Mesenchymal stem cell (in vitro differentiated cells and primary cell): ENCODE measurements at regions not wholly inside any gene's neighbourhood (a gene's known extent, or its start where the extent isn't known, plus 50 kb on each side); places are given as distances from the start of the nearest gene placed in this dataset.

Source experiments
- DNase-seq: peaks from one replicate; pipeline ENCODE4 v3.0.0-alpha.2; 2013
- H2AFZ ChIP-seq: one replicate; pipeline ENCODE4 v1.6.1; 2013; ENCODE audit warnings: low read depth, mild to moderate bottlenecking, control low read depth, inconsistent platforms, low read length, moderate library complexity
- H2AK5ac ChIP-seq: 2 replicates; pipeline ENCODE4 v1.6.1; 2013; ENCODE audit warnings: low read length, moderate library complexity, mild to moderate bottlenecking, inconsistent platforms; ENCODE audit not compliant: severe bottlenecking
- H2BK120ac ChIP-seq: one replicate; pipeline ENCODE4 v1.6.1; 2013; ENCODE audit warnings: low read depth, mild to moderate bottlenecking, inconsistent platforms, low read length, moderate library complexity
- H2BK12ac ChIP-seq, 2 experiments: one replicate each; pipeline ENCODE4 v1.6.1; 2013; ENCODE audit warnings: inconsistent platforms in 2 of 2, low read length in 2 of 2, mild to moderate bottlenecking in 2 of 2, moderate library complexity in 2 of 2, control low read depth in 1 of 2
- H2BK15ac ChIP-seq: one replicate; pipeline ENCODE4 v1.6.1; 2013; ENCODE audit warnings: mild to moderate bottlenecking, low read depth, inconsistent platforms; ENCODE audit not compliant: poor library complexity, severe bottlenecking
- H2BK5ac ChIP-seq: 2 replicates; pipeline ENCODE4 v1.6.1; 2013; ENCODE audit warnings: low read depth, mild to moderate bottlenecking, low read length, control low read depth, inconsistent platforms; ENCODE audit not compliant: poor library complexity, severe bottlenecking
- H3K14ac ChIP-seq, 2 experiments: one replicate each; pipeline ENCODE4 v1.6.1; 2013; ENCODE audit warnings: inconsistent platforms in 2 of 2, low read length in 2 of 2, control low read depth in 1 of 2, mild to moderate bottlenecking in 1 of 2, moderate library complexity in 1 of 2
- H3K18ac ChIP-seq, 2 experiments: one replicate each; pipeline ENCODE4 v1.6.1; 2013; ENCODE audit warnings: inconsistent platforms in 2 of 2, low read length in 2 of 2, control low read depth in 1 of 2, low read depth in 1 of 2, mild to moderate bottlenecking in 1 of 2
- H3K23ac ChIP-seq, 2 experiments: one replicate each; pipeline ENCODE4 v1.6.1; 2013; ENCODE audit warnings: inconsistent platforms in 2 of 2, low read length in 2 of 2, mild to moderate bottlenecking in 2 of 2, moderate library complexity in 2 of 2, control low read depth in 1 of 2
- H3K27ac ChIP-seq: 2 replicates; pipeline ENCODE4 v1.5.1; 2013; ENCODE audit warnings: mild to moderate bottlenecking, moderate library complexity, low read length, control low read depth, inconsistent platforms; ENCODE audit not compliant: poor library complexity, severe bottlenecking
- H3K27me3 ChIP-seq, 2 experiments: 2 replicates each; pipeline versions ENCODE4 v1.6.1 to v1.7.0; 2013; ENCODE audit warnings: low read length in 2 of 2, mild to moderate bottlenecking in 2 of 2, moderate library complexity in 2 of 2, control low read depth in 1 of 2, inconsistent platforms in 1 of 2; ENCODE audit not compliant: control insufficient read depth in 1 of 2, insufficient read depth in 1 of 2
- H3K36me3 ChIP-seq, 2 experiments: 2 replicates each; pipeline versions ENCODE4 v1.6.1 to v1.7.0; 2013; ENCODE audit warnings: low read length in 2 of 2, control low read depth in 1 of 2, inconsistent platforms in 1 of 2, low read depth in 1 of 2, mild to moderate bottlenecking in 1 of 2; ENCODE audit not compliant: insufficient read depth in 2 of 2, control insufficient read depth in 1 of 2
- H3K4ac ChIP-seq, 2 experiments: one replicate each; pipeline ENCODE4 v1.6.1; 2013; ENCODE audit warnings: inconsistent platforms in 2 of 2, low read length in 2 of 2, mild to moderate bottlenecking in 2 of 2, moderate library complexity in 2 of 2, control low read depth in 1 of 2, low read depth in 1 of 2
- H3K4me1 ChIP-seq: 2 replicates; pipeline ENCODE4 v1.6.1; 2013; ENCODE audit warnings: low read depth, low read length, control low read depth; ENCODE audit not compliant: control insufficient read depth, insufficient read depth
- H3K4me2 ChIP-seq: 2 replicates; pipeline ENCODE4 v1.6.1; 2013; ENCODE audit warnings: low read length, mild to moderate bottlenecking, inconsistent platforms; ENCODE audit not compliant: poor library complexity, severe bottlenecking
- H3K4me3 ChIP-seq, 2 experiments: 2 replicates each; pipeline versions ENCODE4 v1.5.1 to v1.7.0; 2013; ENCODE audit warnings: low read length in 2 of 2, mild to moderate bottlenecking in 2 of 2, control low read depth in 1 of 2, low read depth in 1 of 2; ENCODE audit not compliant: insufficient read depth in 1 of 2
- H3K79me1 ChIP-seq: replicated peaks from 2 replicates; pipeline ENCODE4 v1.6.1; 2013; ENCODE audit warnings: mild to moderate bottlenecking, control low read depth, low read length, inconsistent platforms; ENCODE audit not compliant: poor library complexity, severe bottlenecking
- H3K9ac ChIP-seq: 2 replicates; pipeline ENCODE4 v1.7.0; 2013; ENCODE audit warnings: mild to moderate bottlenecking, low read length, moderate library complexity
- H3K9me3 ChIP-seq: 2 replicates; pipeline ENCODE4 v1.7.0; 2013; ENCODE audit warnings: mild to moderate bottlenecking, low read length; ENCODE audit not compliant: control insufficient read depth
- H4K8ac ChIP-seq: one replicate; pipeline ENCODE4 v1.6.1; 2013; ENCODE audit warnings: inconsistent platforms, mild to moderate bottlenecking, low read length, moderate library complexity
- H4K91ac ChIP-seq: one replicate; pipeline ENCODE4 v1.6.1; 2013; ENCODE audit warnings: mild to moderate bottlenecking, low read length, inconsistent platforms
- WGBS: methylation state at CpG from one replicate; pipeline ENCODE4 v1.1.7; 2013; ENCODE audit warnings: mixed read lengths; 5-methylcytosine and 5-hydroxymethylcytosine counted together

- no peak overlapping the region for H2BK120ac ChIP-seq
- no peaks in the 10 kb centered on the region for H3K4me1 ChIP-seq
- no peak overlapping the region for H3K4ac ChIP-seq
- H3K27me3 ChIP-seq: no peaks in the 10 kb centered on the region
- H3K23ac ChIP-seq: no peak overlapping the region
- no peaks in the 10 kb centered on the region for H3K36me3 ChIP-seq
- no peak overlapping the region for H2AK5ac ChIP-seq
- H4K91ac ChIP-seq: no peak overlapping the region
- no peak overlapping the region for H3K9ac ChIP-seq
- no peak for DNase-seq
- H2BK5ac ChIP-seq: no peak overlapping the region
- H3K4me3 ChIP-seq: no peak overlapping the region
- no peak overlapping the region for H3K27ac ChIP-seq
- no peak overlapping the region for H2BK12ac ChIP-seq
- no peak overlapping the region for H4K8ac ChIP-seq
- no peaks in the 10 kb centered on the region for H3K9me3 ChIP-seq
- no peak overlapping the region for H3K4me2 ChIP-seq
- no peaks in the 10 kb centered on the region for H3K79me1 ChIP-seq
- no peak overlapping the region for H2BK15ac ChIP-seq
- no peak overlapping the region for H3K14ac ChIP-seq
- no CpG with 5 or more reads among the region's 1 CpG for WGBS
- H3K18ac ChIP-seq: no peak overlapping the region
- no peak overlapping the region for H2AFZ ChIP-seq
Observed at GRCh38 chr6:96381246-96381645, 140.4 kb upstream of the UFL1 start.

DNA sequence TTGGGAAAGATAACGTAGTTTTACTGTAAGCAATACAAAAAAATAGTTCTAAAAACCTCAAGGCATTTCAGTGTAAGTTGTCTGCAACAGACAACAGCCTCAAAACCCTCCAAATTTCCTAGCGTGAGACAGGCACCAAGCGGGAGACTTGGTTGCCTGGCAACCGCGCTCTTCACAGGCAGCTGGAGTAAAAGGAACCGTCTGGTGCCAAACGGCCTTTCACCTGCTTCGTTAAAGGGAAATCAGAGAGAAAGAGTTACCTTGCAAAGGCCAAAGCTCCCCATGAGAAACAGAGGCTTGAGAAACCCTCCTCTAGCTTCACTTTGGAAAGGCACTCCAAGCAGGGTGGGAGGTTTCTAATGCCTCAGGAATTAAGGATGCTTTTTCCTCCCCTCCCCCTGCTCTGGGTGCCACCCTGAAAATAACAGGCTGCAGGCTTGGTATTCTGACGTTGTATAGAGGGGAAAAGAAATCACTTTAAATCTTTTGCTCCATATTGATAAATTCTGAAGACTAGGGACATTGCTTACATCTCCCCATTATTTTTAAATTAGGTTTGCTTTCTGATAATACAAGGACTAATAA, 129.7 kb upstream of the UFL1 start:
- no peak overlapping the region for H3K14ac ChIP-seq
- 7% methylated on average over 8 of the region's 9 CpGs for WGBS
- no peak overlapping the region for H3K27ac ChIP-seq
- H2BK5ac ChIP-seq: no peak overlapping the region
- H3K4me1 ChIP-seq: no peaks in the 10 kb centered on the region
- H2BK15ac ChIP-seq: no peak overlapping the region
- no peaks in the 10 kb centered on the region for H3K36me3 ChIP-seq
- H2BK120ac ChIP-seq: no peak overlapping the region
- no peak overlapping the region for H4K8ac ChIP-seq
- H3K79me1 ChIP-seq: no peaks in the 10 kb centered on the region
- H2AK5ac ChIP-seq: no peak overlapping the region
- no peak overlapping the region for H2AFZ ChIP-seq
- H3K9ac ChIP-seq: no peak overlapping the region
- H2BK12ac ChIP-seq: no peak overlapping the region
- no peak overlapping the region for H3K4me3 ChIP-seq
- no peak overlapping the region for H3K18ac ChIP-seq
- H3K9me3 ChIP-seq: no peaks in the 10 kb centered on the region
- no peak overlapping the region for H3K4me2 ChIP-seq
- no peak overlapping the region for H3K23ac ChIP-seq
- H4K91ac ChIP-seq: no peak overlapping the region
- H3K4ac ChIP-seq: no peak overlapping the region
- no peak for DNase-seq
- no peaks in the 10 kb centered on the region for H3K27me3 ChIP-seq

DNA sequence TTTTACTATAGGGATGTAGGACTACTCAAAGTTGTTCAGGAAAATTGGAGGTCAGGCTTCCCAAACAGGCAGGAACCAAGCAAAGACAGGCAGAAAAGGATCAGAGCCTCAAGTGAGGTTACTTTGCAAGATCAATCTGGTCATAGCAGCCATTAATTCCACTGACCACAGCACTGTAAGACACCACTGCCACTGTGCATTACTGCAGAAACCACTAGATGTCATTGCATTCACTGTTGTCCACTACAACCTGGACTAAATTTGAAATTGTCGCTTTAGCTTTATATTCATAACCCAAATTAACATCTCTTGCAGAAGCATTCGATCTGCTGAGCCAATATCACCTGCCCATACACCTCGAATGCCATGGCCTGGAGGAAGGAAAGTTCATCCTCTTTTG, 126.9 kb upstream of the UFL1 start:
- no peak overlapping the region for H3K4me3 ChIP-seq
- H3K14ac ChIP-seq: no peak overlapping the region
- H2BK15ac ChIP-seq: no peak overlapping the region
- no peak overlapping the region for H3K18ac ChIP-seq
- no peak overlapping the region for H2BK12ac ChIP-seq
- no peak overlapping the region for H4K8ac ChIP-seq
- 78% methylated on average over 3 of the region's 3 CpGs for WGBS
- no peaks in the 10 kb centered on the region for H3K79me1 ChIP-seq
- H3K27ac ChIP-seq: no peak overlapping the region
- H3K27me3 ChIP-seq: no peaks in the 10 kb centered on the region
- no peak overlapping the region for H3K4me2 ChIP-seq
- H2AK5ac ChIP-seq: no peak overlapping the region
- H2BK5ac ChIP-seq: no peak overlapping the region
- H3K9me3 ChIP-seq: peaks cover 7% of the 10 kb centered on the region
- no peak overlapping the region for H3K23ac ChIP-seq
- H3K36me3 ChIP-seq: no peaks in the 10 kb centered on the region
- H3K4me1 ChIP-seq: no peaks in the 10 kb centered on the region
- no peak overlapping the region for H4K91ac ChIP-seq
- no peak overlapping the region for H2AFZ ChIP-seq
- DNase-seq: no peak
- no peak overlapping the region for H3K4ac ChIP-seq
- no peak overlapping the region for H3K9ac ChIP-seq
- no peak overlapping the region for H2BK120ac ChIP-seq

DNA sequence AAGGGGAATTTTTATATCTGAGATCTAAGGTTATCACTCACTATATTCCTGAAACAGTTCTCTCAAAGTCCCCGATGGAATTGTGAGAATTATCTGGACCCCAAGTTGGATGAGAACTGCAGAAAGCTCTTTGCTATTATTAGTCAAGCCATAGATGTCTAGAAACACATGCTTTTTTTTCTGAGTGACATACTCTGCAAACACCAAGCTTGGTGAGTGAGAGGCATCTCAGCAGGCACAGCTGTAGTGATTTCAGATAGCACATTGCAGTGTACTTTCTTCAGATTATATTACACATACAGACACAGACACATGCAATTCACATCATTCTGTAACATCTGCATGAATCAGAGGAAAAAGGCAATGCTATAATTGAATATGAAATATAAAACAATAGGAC, 111.1 kb upstream of the UFL1 start:
- no peak for DNase-seq
- Histone ChIP-seq H4K91ac (no peak overlapping the region), H2BK12ac (no peak overlapping the region), H2AFZ (no peak overlapping the region), H3K23ac (no peak overlapping the region), H3K4me1 (no peaks in the 10 kb centered on the region), H3K36me3 (no peaks in the 10 kb centered on the region), H3K27ac (no peak overlapping the region), H3K18ac (no peak overlapping the region), H2AK5ac (no peak overlapping the region), H2BK15ac (no peak overlapping the region), H4K8ac (no peak overlapping the region), H3K4ac (no peak overlapping the region), H3K9me3 (peaks cover 4% of the 10 kb centered on the region), H2BK5ac (no peak overlapping the region), H3K27me3 (no peaks in the 10 kb centered on the region), H2BK120ac (no peak overlapping the region), H3K4me3 (no peak overlapping the region), H3K4me2 (no peak overlapping the region), H3K14ac (no peak overlapping the region), H3K79me1 (no peaks in the 10 kb centered on the region), H3K9ac (no peak overlapping the region)
- WGBS: 94% methylated on average over 1 of the region's 1 CpG
